Retinal pigment epithelial cell (primary cell): ENCODE measurements at regions not wholly inside any gene's neighbourhood (a gene's known extent, or its start where the extent isn't known, plus 50 kb on each side); places are given as distances from the start of the nearest gene placed in this dataset.
"Not testable (repeated sequence)": the region's sequence is repeated elsewhere in the genome, so short reads cannot be mapped to it uniquely, and the experiment has no call there.

Experiments
- DNase-seq: peaks from one replicate; pipeline ENCODE4 v3.0.0-alpha.2; 2010; ENCODE audit warnings: low read depth
- H3K4me3 ChIP-seq: 2 replicates; pipeline ENCODE4 v1.5.1; 2011; ENCODE audit warnings: mild to moderate bottlenecking, low read length, control low read depth, moderate library complexity
- TF ChIP-seq, protein P1 (sequence below): conservative IDR thresholded peaks from 2 replicates; pipeline ENCODE4 v1.5.1; 2011; ENCODE audit warnings: low read depth, low read length, control low read depth, inconsistent platforms

DNA sequence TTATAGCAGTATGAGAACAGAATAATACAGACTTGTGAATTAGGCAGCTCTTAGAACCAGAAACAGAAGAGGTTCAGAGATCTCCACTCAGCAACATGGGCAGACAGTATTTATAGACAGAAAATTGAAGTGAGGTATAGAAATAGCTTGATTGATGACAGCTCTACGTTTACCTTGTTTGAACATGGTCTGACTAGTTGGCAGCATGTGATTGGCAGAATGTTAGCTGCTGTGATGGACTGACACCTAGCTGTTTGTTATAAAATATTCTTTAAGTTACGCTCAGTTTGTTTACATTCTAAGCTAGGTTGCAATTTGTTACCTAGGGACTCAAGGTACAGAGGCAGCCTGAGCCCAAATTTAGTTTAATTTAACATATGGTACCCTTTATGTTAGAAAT lies 73.7 kb upstream of the TMEM229A start:
- TF ChIP-seq, protein P1, sequence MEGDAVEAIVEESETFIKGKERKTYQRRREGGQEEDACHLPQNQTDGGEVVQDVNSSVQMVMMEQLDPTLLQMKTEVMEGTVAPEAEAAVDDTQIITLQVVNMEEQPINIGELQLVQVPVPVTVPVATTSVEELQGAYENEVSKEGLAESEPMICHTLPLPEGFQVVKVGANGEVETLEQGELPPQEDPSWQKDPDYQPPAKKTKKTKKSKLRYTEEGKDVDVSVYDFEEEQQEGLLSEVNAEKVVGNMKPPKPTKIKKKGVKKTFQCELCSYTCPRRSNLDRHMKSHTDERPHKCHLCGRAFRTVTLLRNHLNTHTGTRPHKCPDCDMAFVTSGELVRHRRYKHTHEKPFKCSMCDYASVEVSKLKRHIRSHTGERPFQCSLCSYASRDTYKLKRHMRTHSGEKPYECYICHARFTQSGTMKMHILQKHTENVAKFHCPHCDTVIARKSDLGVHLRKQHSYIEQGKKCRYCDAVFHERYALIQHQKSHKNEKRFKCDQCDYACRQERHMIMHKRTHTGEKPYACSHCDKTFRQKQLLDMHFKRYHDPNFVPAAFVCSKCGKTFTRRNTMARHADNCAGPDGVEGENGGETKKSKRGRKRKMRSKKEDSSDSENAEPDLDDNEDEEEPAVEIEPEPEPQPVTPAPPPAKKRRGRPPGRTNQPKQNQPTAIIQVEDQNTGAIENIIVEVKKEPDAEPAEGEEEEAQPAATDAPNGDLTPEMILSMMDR = no peak
- DNase-seq = no peak
- no peak overlapping the region for H3K4me3 ChIP-seq

DNA sequence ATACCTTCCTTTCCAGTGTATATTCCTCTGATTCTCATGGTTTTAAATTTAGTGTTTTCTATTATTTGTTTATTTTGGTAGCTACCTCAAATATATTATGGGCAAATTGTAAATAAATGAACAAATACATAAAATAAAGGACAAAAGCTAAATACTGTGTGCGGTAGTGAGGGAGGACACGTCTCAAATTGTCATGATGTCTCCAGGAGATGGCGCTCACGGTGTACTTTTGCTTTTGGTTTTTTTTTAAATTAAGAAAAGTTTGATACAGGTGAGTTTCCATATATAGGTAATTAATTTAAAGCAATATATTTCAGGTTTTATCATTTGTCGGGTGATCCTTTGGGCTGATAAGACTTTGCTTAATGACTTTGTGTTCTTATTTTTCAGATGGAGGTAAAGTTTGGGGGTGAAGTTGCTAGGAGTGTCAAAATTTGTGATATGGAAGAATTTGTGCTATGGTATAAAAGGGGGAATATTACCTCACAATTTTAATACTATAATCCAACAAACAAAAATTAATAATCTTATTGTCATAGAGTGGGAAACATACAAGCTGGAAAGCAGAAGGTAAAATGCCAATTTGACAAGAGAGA lies 68.4 kb upstream of the TMEM229A start:
- TF ChIP-seq, protein P1 = peak; percentile 59
- no peak for DNase-seq

DNA sequence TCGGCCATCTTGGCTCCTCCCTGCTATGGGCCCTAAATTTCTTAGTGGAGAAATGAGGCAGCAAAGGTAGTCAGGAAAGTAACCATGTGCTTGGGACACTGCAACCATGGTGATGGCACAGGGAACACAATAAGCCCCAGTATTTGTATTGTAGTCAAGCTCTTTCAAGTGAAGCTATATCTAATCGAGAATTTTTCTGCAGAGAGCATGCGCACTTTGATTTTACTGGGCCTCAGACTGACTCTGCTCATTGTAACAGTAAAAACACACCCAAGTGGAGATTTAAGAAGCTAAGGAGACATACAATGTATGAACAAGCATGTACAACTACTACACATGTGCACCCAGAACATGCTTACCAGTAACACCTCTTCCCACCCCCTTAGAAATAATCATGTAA lies 67.3 kb upstream of the TMEM229A start:
- DNase-seq = no peak
- H3K4me3 ChIP-seq = no peak overlapping the region
- TF ChIP-seq, protein P1 = no peak

More for the DNA sequence above, 68.4 kb upstream of the TMEM229A start:
- H3K4me3 ChIP-seq = no peak overlapping the region

DNA sequence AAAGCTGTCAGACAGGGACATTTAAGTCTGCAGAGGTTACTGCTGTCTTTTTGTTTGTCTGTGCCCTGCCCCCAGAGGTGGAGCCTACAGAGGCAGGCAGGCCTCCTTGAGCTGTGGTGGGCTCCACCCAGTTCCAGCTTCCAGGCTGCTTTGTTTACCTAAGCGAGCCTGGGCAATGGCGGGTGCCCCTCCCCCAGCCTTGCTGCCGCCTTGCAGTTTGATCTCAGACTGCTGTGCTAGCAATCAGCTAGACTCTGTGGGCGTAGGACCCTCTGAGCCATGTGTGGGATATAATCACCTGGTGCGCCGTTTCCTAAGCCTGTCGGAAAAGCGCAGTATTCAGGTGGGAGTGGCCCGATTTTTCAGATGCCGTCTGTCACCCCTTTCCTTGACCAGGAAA lies 66.7 kb upstream of the TMEM229A start:
- H3K4me3 ChIP-seq, DNase-seq: not testable (repeated sequence)

DNA sequence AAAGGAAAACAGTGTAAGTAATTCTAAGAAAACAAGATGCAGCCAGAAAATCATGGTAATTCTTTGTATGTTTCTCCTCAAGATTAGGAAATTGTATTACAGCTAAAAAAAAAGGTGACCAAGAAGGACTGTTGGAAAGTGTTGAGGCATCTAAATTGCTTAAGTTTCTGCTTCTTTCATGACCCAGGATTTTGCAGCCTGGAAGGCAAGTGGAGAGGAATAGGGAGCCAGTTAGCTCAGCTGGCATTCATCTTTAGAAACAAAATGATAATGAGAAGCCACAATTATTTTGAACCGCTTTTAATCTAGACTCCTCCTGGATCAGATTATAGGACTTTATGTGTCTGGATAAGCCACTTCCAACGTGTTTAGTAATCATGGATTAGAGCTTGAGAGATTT lies 56.8 kb upstream of the TMEM229A start:
- DNase-seq = no peak
- TF ChIP-seq, protein P1 = no peak

DNA sequence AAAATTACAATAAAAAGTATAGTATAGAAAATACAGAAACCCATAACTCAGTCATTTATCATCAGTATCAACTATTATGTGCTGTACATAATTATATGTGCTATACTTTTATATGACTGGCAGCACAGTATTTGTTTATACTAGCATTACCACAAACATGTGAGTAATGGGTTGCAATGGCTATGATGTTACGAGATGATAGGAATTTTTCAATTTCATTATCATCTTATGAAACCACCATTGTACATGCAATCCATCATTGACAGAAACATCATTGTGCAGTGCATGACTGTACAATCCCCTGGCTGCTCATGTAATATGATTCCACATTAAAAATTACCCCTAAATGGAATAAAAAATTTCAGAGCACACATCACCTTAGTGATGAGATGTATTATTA lies 55.7 kb upstream of the TMEM229A start:
- H3K4me3 ChIP-seq = no peak overlapping the region
- no peak for DNase-seq
- TF ChIP-seq, protein P1 = no peak

More for the DNA sequence above, 56.8 kb upstream of the TMEM229A start:
- no peak overlapping the region for H3K4me3 ChIP-seq

DNA sequence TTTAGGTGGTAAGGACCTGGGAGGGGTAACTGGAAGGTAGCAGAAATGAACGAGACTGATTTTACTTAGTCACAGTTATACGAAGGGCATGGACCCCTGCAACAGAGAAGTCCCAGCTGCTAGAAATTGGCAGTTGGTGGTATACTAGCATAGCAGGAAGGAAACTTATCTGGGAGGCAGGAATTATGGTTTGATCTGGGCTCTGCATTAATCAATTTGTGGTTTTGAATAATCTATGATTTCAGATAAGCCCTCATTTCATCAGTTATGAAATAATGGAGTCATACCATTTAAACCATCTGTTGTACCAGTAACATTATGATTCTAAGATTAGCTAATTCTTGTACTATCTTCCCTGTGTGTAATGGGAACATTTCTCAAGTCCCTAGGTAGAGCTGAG lies 54.0 kb upstream of the TMEM229A start:
- H3K4me3 ChIP-seq = no peak overlapping the region
- TF ChIP-seq, protein P1 = no peak
- no peak for DNase-seq
